NCI-H2029 (cell line): ENCODE measurements at regions not wholly inside any gene's neighbourhood (a gene's known extent, or its start where the extent isn't known, plus 50 kb on each side); places are given as distances from the start of the nearest gene placed in this dataset.

ENCODE experiments used
- DNase-seq: peaks from one replicate; lab custom pipeline; 2025; lab: John Stamatoyannopoulos, UW

GRCh38 chr6:15872241-15873103, 209.6 kb upstream of the DTNBP1 start:
- DNase-seq = no peak

GRCh38 chr6:15871276-15871675, 208.4 kb upstream of the DTNBP1 start:
- no peak for DNase-seq

GRCh38 chr6:15870333-15871043, 207.7 kb upstream of the DTNBP1 start:
- no peak for DNase-seq

GRCh38 chr6:15864708-15865062, 201.9 kb upstream of the DTNBP1 start:
- no peak for DNase-seq

GRCh38 chr6:15864038-15864707, 201.3 kb upstream of the DTNBP1 start:
- DNase-seq = no peak

- DNase-seq = no peak
Measured at GRCh38 chr6:15862810-15863209, 200.0 kb upstream of the DTNBP1 start.

- no peak for DNase-seq
Measured at GRCh38 chr6:15861486-15861885, 198.7 kb upstream of the DTNBP1 start.

- no peak for DNase-seq
Measured at GRCh38 chr6:15854826-15855710, 192.2 kb upstream of the DTNBP1 start.

GRCh38 chr6:15854378-15854777, 191.6 kb upstream of the DTNBP1 start:
- no peak for DNase-seq

- DNase-seq = no peak
Measured at GRCh38 chr6:15853259-15853658, 190.4 kb upstream of the DTNBP1 start.

GRCh38 chr6:15852289-15852688, 189.5 kb upstream of the DTNBP1 start:
- DNase-seq = no peak

- DNase-seq = no peak
Measured at GRCh38 chr6:15849395-15849794, 186.6 kb upstream of the DTNBP1 start.

GRCh38 chr6:15845492-15845891, 182.7 kb upstream of the DTNBP1 start:
- no peak for DNase-seq

GRCh38 chr6:15843764-15844163, 180.9 kb upstream of the DTNBP1 start:
- peak; percentile 53 for DNase-seq

- DNase-seq = no peak
Measured at GRCh38 chr6:15843226-15843625, 180.4 kb upstream of the DTNBP1 start.

GRCh38 chr6:15842727-15843117, 179.9 kb upstream of the DTNBP1 start:
- no peak for DNase-seq

- no peak for DNase-seq
Measured at GRCh38 chr6:15841937-15842726, 179.3 kb upstream of the DTNBP1 start.

- DNase-seq = no peak
Measured at GRCh38 chr6:15839969-15840541, 177.2 kb upstream of the DTNBP1 start.

GRCh38 chr6:15837205-15837604, 174.4 kb upstream of the DTNBP1 start:
- DNase-seq = no peak

- no peak for DNase-seq
Measured at GRCh38 chr6:15832841-15833240, 170.0 kb upstream of the DTNBP1 start.

- no peak for DNase-seq
Measured at GRCh38 chr6:15829156-15829555, 166.3 kb upstream of the DTNBP1 start.
